ENCODE measurements at regions not wholly inside any gene's neighbourhood (a gene's known extent, or its start where the extent isn't known, plus 50 kb on each side); places are given as distances from the start of the nearest gene placed in this dataset.

DNA sequence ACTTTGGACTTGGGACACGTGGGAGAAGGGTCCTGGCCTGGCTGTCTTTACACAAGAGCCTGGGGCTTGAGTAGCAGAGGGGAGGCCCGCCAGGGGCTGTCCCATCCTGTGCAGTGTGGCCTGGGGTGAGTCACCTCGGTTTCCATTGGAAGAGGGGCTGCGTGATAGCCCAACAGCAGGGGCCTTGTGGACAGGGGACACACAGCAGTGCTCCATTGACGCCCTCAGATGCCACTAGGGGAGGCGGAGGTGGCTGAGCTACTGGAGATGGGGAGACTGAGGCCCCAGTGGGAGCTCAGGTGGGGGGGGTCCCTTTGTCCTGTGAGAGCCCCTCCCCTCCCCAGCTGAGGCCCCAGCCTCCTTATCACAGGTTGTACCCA lies 50.0 kb upstream of the RNU6ATAC start:
- no peak for DNase-seq

DNA sequence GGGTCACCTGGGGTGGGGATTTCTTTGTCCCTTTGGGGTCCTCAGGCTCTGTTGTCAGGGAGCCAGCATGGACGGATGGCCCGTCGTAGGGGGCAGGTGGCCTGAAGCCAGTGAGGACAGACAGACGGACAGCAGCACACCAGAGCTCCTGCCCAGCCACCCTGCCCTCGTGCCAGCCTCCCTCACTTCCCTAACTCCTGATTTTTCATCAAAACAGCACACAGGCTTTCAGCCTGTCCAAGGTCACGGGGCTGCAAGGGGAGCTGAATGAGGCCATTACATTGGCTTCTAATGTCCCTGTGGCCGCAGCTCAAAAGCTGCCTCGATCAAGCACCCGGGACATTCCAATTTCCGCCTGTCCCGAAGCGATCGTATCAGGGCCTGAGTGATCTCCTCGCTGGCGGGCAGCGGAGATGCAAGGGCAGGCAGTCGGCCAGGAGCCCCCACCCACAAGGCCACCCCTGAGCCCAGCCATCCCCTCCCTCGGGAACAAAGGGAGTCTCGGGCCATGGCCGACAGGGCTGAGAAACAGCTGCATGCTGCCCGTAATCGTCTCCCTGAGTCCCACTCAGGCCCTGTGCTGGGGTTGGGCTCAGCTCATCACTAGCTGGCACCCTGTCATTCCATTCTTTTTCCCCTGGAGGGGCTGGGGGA lies 50.5 kb upstream of the RNU6ATAC start:
- no peak for DNase-seq

DNA sequence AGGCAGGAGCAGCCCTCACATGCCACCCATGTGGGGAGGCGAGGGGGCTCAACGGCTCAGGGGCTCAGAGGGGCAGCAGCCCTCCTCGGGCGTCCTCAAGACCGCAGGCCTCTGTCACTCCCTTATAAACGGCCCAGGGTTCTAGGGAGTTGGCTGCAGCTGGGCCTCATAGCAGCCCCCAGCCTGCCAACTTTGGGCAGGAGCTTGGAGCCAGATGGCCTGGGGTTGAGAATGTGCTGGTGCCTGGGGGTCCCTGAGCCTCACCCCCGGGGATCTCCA lies 51.0 kb upstream of the RNU6ATAC start:
- DNase-seq = no peak

DNA sequence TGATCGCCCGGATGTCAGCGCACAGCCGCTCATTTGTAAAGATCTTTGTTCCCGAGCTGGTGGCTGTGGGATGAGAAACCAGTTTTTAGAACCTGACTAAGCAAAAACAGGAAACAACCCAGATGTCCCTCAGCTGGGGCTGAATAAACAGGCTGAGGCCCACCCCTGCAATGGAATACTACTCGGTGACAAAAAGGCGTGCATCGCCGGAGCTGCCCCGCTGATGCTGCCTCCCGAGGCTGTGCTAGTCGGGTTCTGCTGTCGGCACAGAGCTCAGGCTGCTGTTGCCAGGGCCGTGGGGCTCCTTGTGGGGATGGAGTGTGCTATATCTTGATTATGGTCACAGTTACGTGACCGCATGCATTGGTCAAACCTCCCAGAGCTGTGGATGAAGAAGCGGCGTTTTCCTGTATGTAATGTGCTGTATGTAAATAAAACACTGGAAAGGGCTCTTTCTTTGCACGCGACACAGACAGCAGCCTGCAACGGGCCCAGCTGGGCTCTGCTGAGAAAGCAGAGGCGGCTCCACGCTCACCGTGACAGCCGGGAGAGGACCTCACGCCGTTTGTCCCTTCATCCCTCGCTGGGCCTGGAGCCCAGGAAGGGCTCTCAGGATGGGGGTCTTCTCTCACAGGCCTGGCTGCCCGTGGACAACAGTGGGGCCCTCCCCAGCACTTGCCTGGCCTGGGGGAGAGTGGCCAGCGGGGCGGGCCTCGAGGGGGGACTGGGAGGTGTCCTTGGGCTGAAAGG lies 51.5 kb upstream of the RNU6ATAC start:
- DNase-seq = no peak

DNA sequence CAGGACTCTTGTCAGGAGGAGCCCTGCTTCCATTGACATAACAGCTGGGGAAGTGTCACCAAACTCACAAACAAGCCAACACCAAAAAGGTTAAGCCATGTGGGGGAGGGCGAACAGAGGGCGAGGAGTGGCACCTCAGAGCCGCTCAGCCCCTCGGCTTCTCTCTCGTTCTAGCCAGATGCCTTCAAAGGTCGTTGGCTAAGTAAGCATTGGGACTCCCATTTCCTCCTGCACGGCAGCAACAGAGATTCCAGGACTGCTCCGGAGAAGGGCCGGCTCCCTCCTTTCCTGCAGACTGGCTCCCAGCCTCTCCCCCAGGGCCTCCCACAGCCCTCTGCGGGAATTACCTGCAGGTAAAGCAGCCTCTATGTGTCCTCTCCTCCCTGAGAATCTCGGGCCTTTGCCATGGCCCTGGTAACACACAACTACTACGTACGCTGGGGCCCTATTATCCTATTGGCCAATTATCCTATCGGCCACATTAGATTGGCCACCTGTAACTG lies 52.1 kb upstream of the RNU6ATAC start:
- no peak for DNase-seq

DNA sequence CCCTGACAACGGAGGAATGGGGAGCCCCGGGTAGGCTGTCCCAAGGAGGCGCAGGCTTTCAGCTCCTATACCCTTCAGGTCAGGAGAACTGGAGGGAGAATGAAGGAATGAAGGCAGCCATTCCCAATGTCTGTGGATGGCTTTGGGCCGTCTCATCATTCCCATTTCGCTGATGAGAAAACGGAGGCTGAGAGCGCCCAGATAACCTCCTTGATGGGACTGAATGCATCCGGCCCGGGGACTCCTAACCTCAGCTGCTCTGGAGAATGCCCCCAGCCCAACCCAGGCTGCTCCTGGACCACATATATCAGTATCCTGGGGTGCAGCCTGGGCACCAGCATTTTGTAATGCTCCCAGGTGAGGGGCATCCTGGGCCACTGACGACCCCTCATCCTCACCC lies 52.6 kb upstream of the RNU6ATAC start:
- no peak for DNase-seq

DNA sequence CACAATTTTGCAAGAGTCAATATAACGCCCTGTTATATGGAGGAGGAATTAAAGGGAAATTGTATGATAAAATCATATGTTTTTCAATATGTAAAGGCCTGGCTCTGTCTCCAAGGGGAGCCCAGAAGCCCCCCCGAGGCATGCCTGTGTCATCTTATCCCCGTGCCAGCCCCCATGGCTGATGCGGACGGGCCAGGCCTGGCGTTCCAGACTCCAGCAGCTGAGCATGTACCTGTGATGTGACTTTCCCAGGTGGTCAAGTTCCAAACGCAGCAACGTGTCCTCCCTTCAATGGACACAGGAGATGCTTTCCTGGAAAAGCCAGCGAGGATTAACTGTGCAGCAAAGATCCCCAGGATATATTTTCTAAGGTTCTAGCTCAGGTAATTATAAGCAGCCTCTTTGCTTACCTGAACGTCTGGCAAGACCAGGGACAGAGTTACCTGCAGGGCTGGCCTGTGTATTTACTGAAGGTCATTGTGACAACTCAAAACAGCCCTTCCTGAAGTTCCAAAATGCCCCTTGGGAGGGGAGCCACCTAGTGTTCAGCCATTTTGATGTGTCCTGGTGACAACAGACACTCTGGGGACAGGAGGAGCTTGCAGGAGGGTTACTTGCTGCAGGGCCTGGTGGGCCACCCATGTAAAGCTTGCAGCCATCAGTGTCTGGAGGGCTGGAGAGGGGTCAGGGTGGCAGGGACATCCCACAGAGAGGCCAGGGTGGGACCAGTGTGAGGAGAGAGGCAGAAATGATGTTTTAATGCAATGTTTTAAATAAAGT lies 53.3 kb upstream of the RNU6ATAC start:
- no peak for DNase-seq

DNA sequence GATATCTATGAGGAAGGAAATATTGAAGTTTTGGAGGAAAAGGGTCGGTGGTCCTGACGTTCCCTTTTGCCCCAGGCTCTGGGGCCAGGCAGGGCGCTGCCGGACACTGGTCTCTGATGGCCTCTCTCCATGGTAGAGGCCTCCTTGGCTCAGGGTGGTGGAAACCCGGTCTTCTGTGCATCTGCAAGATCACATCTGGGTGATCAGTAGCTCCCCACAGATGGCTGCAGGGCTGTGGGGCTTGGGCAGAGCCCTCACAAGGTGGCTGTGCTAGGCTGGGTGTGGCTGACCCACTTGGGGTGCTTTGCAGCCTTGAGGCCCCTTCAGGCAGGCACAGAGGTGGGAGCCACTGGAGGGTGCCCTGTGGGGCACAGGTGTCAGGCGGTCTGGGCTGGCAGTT lies 53.9 kb upstream of the RNU6ATAC start:
- no peak for DNase-seq

DNA sequence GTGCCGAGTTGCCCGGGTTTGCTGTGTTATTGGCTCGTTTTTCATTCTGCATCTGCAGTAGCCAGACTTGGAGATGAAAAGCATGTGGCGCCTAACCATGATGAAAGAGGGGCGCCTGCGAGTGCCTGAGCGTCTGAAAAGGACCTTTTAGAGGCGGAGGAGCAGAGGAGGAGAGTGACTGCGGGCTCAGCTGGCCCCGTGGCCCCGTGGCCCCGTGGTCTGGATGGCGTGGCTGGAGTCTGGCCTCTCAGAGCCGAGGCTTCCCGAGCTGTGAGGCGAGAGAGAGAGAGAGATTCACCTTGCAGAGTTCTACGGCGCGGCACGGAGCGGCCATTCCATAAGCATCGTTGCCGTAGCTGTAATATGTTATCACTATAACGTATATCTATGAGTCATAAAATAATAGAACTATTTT lies 55.3 kb upstream of the RNU6ATAC start:
- DNase-seq = no peak

DNA sequence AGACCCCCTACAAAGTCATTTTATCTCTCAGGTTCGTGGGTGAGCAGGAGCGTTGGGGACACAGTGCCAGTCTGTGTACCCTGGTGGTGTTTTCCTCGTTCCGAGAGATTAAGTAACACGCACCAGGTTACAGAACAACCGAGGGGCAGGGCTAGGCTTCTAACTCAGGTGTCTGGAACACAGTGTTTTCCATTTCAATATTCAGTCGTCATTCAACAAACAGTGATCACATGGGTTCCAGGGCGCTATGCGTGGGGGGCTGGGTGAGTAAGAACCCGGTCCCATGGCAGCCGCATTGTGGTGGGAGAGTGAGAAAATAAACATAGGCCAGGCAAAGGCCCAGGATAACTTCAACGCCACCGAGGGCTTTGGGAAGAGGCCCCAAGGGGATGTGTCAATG lies 55.9 kb upstream of the RNU6ATAC start:
- DNase-seq = no peak

DNA sequence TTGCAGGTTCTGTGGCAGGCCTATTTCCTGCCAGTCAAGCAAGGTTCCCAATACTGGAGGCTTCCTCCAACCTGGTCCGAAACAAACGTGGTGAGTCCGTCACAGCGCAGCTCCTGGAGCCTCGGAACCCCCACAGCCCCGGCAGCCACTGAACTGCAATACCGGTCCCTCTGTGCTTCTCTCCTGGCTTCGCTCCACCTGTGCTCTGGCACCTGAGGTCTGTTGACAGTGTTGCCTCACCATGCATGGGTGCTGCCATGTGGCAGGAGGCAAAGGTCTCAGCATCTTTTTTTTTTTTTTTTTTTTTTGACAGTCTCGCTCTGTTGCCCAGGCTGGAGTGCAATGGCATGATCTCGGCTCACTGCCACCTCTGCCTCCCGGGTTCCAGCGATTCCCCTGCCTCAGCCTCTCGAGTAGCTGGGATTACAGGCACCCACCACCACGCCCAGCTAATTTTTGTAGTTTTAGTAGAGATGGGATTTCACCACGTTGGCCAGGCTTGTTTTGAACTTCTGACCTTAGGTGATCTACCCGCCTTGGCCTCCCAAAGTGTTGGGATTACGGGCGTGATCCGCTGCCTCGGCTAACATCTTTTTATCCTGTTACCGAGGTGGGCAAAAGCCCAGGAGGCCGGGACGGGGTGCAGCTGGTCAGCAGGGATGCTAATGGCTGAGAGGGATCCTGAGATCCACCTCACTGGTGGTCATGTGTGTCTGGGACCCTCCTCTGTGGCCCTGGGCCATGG lies 57.1 kb upstream of the RNU6ATAC start:
- DNase-seq = no peak

DNA sequence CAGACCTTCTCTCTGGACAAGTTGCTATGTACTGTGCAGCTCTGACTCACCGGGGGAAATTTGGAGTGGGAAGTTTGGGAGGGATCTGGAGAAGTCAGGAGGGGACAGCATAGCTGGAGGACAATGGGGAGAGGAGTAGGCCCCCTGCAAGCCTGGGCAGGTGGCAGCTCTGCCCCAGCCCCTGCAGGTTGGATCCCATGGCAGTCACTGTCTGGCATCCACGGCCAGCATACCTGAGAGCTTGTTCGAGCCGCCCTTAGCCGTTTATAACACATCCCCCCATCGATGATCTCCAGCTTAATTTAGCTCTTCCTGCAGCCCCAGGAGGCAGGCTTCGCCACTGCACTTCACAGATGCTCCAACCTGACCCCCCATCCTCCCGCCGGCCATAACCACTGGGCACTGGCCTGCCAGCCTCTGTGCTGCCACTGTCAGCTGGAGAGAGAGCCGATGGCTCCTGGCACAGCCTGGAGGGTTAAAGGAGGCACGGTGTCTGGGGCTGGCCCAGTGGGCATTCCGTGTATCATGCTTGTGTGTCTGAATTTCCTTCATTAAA lies 57.7 kb upstream of the RNU6ATAC start:
- no peak for DNase-seq

DNA sequence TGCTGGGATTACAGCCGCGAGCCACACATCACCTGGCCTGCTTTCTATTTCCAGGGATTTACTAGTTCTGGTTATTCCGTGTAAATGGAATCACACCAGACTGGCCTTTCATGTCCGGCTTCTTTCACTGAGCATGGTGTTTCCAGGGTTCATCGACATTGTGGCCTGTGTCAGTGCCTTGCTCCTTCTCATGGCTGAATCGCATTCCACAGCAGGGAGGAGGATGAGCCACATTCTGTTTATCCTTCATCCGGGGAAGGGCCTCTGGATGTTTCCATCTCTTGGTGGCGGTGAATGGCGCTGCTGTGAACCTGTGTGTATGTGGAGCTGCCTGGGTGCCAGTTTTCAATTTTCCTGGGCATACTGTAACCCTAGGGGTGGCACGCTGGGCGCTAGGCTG lies 58.7 kb upstream of the RNU6ATAC start:
- DNase-seq = no peak

DNA sequence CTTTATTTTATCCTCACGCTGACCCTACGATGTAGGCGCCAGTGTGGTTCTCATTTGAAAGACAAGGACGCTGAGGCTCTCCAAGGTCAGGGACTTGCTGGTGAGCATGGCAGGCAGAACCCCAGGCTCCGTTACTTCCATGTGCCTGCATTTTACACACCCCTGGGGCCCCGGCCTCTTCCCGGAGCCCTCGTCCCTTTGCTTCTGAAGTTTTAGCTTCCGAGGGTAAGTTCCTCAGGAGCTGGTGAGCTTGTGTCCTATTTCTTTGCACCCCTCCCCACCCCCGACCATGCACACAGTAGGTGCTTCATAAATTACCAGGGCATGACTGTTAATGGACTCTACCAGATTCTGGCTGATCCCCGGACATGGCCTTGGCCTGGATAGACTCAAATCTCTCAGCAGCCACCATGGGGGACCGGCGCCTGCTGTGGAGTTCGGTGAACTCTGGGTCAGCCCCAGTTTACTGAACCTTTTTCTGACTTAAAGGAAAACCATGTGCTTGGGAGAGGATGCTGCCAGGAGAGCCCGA lies 59.3 kb upstream of the RNU6ATAC start:
- no peak for DNase-seq

DNA sequence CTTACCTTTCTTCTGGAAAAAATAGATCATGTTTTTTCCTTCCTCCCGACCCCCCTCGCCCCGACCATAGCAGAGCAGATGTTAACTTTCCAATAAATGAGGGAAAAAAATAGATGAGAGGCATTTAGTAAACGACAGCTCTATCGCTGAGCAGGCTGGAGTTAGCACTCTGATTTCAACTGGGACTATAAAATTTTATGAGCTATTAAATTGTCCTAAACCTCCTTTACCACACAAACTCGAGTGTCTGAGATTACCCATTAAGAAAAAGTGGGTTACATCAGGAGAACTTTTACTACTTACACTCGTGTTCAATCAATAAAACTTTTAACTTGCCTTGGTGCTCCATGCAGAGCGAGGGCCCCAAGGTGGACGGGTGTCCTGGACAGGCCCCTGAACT lies 59.8 kb upstream of the RNU6ATAC start:
- no peak for DNase-seq

DNA sequence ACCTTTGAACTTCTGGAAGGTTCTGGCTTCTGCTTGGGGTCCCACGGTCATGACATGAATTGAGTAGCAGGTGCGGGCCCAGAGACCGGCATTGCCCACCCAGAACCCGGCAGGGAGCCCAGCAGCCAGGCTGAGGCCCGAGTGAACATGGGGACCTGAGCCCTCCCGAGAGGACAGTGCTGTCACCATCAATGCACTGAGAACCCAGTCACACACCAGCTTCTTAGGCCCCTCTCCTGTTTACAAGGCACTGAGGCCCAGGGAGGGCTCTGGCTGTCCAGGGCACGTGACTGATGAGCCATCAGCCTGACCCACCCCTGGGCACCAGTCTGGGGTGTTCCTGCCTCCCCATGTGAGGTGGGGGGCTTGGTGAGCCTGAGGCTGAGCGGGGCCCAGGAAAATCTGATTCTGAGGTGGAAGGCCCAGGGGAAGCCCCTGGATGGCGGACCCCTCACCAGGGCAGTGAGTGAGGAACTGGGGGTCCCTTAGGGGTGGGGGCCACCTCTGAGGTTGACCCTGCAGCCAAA lies 60.3 kb upstream of the RNU6ATAC start:
- DNase-seq = no peak

DNA sequence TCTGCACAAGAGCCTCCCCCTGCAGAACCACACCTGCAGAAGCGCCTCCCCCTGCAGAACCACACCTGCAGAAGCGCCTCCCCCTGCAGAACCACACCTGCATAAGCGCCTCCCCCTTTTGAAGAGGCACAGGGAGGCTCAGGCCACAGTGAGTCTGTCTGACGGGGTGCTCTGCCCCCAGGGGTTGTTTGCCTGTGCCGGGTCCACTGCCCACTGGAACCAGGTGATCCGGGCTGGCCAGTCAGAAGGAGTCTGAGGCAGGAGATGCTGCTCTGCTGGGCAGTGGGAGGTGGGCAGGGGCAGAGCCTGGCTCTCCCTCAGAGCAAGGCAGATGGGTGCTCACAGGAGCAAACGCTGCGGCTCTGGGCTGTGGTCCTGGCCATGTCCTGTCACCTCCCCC lies 60.8 kb upstream of the RNU6ATAC start:
- DNase-seq = no peak

DNA sequence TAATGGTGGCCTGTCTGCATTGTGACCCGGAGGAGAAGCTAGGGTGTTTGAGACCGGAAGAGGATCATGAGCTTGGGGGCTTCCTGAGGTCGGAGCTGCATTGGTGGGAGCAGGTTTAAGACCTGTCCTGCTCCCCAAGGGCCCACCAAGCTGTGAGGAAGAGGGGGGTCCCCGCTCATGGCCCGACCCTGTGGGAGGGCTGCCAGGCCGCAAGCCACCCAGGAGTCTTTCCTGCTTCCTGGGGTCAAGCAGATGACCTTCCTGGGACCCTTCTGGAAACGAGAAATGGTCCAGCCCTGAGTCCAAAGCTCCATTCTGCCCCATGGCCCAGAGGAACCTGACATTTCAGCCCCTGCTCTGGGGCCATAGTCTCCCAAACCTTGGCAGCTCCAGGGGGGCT lies 61.5 kb upstream of the RNU6ATAC start:
- DNase-seq = no peak

DNA sequence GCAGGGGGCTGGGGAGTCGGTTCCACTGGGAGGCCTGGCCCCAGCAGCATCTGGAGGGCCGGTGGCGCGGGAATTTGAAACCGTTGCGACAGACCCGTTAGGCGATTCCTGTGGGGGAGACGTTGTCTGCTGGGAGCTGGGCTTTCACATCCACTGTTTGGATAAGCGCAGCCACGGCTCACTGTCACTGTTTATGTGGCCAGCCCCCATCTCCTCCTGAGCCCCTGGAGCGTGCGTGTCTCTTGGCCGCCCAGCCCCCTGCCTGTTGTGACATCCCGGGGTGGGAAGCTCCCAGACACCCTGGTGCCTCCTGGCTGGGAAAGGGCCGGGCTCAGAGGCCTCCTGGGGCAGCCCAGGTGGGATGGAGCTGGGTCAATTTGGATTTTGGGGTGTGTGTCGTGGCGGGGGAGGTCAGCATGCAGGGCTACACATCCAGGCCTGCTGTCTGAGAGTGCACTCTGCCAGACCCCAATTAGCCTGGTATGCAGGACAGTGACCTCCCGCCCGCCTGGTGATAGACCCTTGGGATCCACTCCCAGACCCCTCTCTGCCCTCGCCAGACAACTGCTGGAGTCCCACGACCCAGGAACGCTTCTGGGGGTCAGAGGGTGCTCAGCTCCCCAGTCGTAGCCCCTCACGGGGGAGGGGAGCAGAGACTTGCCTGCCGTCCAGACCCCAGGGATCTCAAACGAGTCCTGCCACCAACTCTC lies 62.0 kb upstream of the RNU6ATAC start:
- DNase-seq = no peak

DNA sequence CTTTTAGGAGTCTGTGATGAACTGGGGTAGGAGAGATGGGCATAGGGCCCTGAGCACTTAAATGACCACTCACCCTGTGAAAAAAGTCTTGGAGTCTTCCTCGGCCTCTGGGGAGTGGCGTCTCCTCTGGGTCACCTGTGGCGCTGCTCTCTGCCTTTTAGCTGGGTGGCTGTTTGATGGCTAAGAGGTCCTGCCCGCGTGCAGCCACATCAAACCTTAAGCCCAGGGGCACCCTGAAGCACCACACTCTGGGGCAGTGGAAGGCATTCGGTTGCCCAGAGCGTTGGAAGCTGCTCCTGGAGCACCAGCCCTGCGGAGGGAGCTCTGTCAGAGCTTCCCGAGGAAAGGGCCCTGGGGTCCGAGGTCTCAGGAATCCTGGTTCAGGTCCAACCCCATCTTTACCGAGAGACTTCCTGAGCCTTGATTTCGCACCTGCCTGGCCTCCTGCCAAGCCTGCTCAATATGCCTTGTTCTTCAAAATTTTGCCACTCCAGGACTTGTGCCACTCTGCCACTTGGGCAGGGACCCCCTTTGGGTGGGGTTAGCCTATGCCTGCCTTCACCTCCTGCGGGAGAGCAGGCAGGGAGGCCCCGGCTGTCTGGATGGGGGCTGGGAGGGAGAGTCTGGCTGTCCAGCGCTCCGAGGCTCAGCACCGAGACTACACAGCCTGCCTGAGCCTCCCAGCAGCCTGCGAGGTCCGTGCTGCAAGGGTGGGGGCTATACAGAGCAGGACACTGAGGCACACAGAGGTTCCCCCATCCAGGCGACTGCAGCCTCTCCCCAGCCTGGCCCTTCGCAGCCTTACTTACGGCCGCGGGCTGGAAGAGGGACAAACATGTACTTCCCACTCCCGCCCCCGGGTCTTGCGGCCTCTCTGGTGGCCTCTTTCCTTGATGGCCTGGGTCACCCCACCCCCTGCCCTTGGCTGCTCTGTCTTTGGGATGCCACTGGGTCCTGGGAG lies 63.4 kb upstream of the RNU6ATAC start:
- no peak for DNase-seq

DNA sequence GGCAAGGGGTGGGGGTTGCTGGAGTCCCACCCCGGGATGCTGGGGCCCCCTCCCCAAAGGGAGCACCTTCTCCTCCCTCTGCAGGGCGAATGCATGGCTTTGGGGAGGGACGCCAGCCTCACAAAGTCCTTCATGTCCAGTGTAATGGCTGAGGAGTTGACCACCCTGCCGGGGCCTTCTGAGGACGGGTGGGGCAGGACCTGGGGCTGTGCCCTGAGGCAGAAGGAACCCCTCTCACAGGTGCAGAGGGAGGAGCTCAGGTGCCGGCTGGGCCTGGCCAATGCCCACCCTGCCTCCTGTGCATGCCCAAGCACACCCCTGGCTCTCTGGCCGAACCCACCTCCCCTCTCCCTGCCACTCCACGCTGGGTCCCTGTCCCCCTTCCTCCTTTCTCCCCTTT lies 64.3 kb upstream of the RNU6ATAC start:
- no peak for DNase-seq
